ENCODE measurements at regions not wholly inside any gene's neighbourhood (a gene's known extent, or its start where the extent isn't known, plus 50 kb on each side); places are given as distances from the start of the nearest gene placed in this dataset.

GRCh38 chr4:136484996-136485395, 1047.3 kb downstream of the PCDH18 start:
- no peaks in the 10 kb centered on the region for H3K36me3 ChIP-seq (ENCODE audit: insufficient read depth, low read length)
- H3K79me2 ChIP-seq (ENCODE audit: low read length) = no peaks in the 10 kb centered on the region
- H3K9me2 ChIP-seq (replicated peaks; ENCODE audit: insufficient read depth, low read length) = no peaks in the 10 kb centered on the region
- no peak overlapping the region for H3K4me2 ChIP-seq (ENCODE audit: low read depth, low read length, poor library complexity, severe bottlenecking)
- no peak overlapping the region for H3K4me3 ChIP-seq (ENCODE audit: low read length)
- no peaks in the 10 kb centered on the region for H4K20me1 ChIP-seq (ENCODE audit: insufficient read depth, low read depth, low read length)
- no peaks in the 10 kb centered on the region for H3K4me1 ChIP-seq (ENCODE audit: low read length)
- H3K9ac ChIP-seq (ENCODE audit: low read length) = no peak overlapping the region
- H3K27me3 ChIP-seq (ENCODE audit: low read length) = no peaks in the 10 kb centered on the region
- no peak overlapping the region for H3K27ac ChIP-seq (ENCODE audit: low read length)
- H2AFZ ChIP-seq (ENCODE audit: low read length) = no peak overlapping the region
- H3K9me3 ChIP-seq (ENCODE audit: low read length) = peaks cover 14% of the 10 kb centered on the region; the same call in 1 of the 2 replicates
- DNase-seq = no peak

DNA sequence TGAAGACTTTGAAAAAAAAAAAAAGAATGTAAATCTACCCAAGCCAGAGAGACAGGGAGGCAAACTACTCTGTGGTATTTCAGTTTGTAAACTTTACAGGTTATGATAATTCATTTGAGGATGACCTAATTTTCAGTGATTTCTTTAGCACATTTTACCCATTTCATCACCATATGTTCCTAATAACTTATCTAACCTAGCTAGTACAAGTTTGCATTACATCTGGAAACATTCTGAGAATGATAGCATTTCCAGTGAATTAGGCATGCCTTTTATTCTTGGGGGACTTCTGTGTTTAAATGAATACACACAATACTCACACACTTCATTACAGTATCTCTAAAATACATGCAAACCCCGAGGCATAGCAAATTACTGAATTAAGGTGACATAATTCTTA, 1055.5 kb downstream of the PCDH18 start:
- DNase-seq = no peak
- Histone ChIP-seq H3K4me1 (ENCODE audit: low read length) (no peaks in the 10 kb centered on the region), H4K20me1 (ENCODE audit: insufficient read depth, low read depth, low read length) (no peaks in the 10 kb centered on the region), H3K27me3 (ENCODE audit: low read length) (no peaks in the 10 kb centered on the region), H3K4me2 (ENCODE audit: low read depth, low read length, poor library complexity, severe bottlenecking) (no peak overlapping the region), H3K9me3 (ENCODE audit: low read length) (peaks cover 13% of the 10 kb centered on the region; the same call in 1 of the 2 replicates), H3K9me2 (replicated peaks; ENCODE audit: insufficient read depth, low read length) (no peaks in the 10 kb centered on the region), H3K4me3 (ENCODE audit: low read length) (no peak overlapping the region), H3K36me3 (ENCODE audit: insufficient read depth, low read length) (no peaks in the 10 kb centered on the region), H2AFZ (ENCODE audit: low read length) (no peak overlapping the region), H3K27ac (ENCODE audit: low read length) (no peak overlapping the region), H3K79me2 (ENCODE audit: low read length) (no peaks in the 10 kb centered on the region), H3K9ac (ENCODE audit: low read length) (no peak overlapping the region)

DNA sequence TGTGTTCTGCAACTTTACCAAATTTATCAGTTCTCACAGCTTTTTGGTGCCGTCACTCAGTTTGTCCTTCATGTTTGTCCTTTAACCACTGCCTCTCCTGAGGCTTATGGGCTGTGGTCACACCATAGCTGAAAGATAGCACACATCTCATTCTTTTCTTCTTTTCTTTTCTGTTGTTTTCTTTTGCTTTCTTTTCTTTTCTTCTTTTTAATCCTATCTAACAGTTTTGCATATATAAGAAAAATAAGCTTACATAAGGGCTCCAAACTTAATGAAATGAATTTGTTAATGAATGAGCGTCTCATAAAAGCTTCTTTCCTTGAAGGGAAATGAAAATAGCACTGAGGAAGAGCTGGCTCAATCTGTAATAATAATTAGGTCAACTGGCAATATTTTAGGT, 1061.2 kb downstream of the PCDH18 start:
- H3K27ac ChIP-seq (ENCODE audit: low read length) = no peak overlapping the region
- H3K4me3 ChIP-seq (ENCODE audit: low read length) = no peak overlapping the region
- H3K4me1 ChIP-seq (ENCODE audit: low read length) = no peaks in the 10 kb centered on the region
- no peak overlapping the region for H3K9ac ChIP-seq (ENCODE audit: low read length)
- H3K79me2 ChIP-seq (ENCODE audit: low read length) = no peaks in the 10 kb centered on the region
- H2AFZ ChIP-seq (ENCODE audit: low read length) = no peak overlapping the region
- no peaks in the 10 kb centered on the region for H3K36me3 ChIP-seq (ENCODE audit: insufficient read depth, low read length)
- DNase-seq = no peak
- no peaks in the 10 kb centered on the region for H4K20me1 ChIP-seq (ENCODE audit: insufficient read depth, low read depth, low read length)
- H3K27me3 ChIP-seq (ENCODE audit: low read length) = no peaks in the 10 kb centered on the region
- H3K9me3 ChIP-seq (ENCODE audit: low read length) = peaks cover 18% of the 10 kb centered on the region; the same call in 1 of the 2 replicates
- no peaks in the 10 kb centered on the region for H3K9me2 ChIP-seq (replicated peaks; ENCODE audit: insufficient read depth, low read length)
- no peak overlapping the region for H3K4me2 ChIP-seq (ENCODE audit: low read depth, low read length, poor library complexity, severe bottlenecking)

GRCh38 chr4:136465691-136466090, 1066.6 kb downstream of the PCDH18 start:
- no peak overlapping the region for H3K4me3 ChIP-seq (ENCODE audit: low read length)
- no peak for DNase-seq
- no peaks in the 10 kb centered on the region for H3K79me2 ChIP-seq (ENCODE audit: low read length)
- no peak overlapping the region for H3K4me2 ChIP-seq (ENCODE audit: low read depth, low read length, poor library complexity, severe bottlenecking)
- no peak overlapping the region for H3K27ac ChIP-seq (ENCODE audit: low read length)
- no peaks in the 10 kb centered on the region for H3K4me1 ChIP-seq (ENCODE audit: low read length)
- H3K9ac ChIP-seq (ENCODE audit: low read length) = no peak overlapping the region
- no peaks in the 10 kb centered on the region for H3K36me3 ChIP-seq (ENCODE audit: insufficient read depth, low read length)
- H3K9me3 ChIP-seq (ENCODE audit: low read length) = peaks cover 10% of the 10 kb centered on the region; the same call in 1 of the 2 replicates
- H3K9me2 ChIP-seq (replicated peaks; ENCODE audit: insufficient read depth, low read length) = no peaks in the 10 kb centered on the region
- H2AFZ ChIP-seq (ENCODE audit: low read length) = no peak overlapping the region
- H4K20me1 ChIP-seq (ENCODE audit: insufficient read depth, low read depth, low read length) = no peaks in the 10 kb centered on the region
- H3K27me3 ChIP-seq (ENCODE audit: low read length) = no peaks in the 10 kb centered on the region

DNA sequence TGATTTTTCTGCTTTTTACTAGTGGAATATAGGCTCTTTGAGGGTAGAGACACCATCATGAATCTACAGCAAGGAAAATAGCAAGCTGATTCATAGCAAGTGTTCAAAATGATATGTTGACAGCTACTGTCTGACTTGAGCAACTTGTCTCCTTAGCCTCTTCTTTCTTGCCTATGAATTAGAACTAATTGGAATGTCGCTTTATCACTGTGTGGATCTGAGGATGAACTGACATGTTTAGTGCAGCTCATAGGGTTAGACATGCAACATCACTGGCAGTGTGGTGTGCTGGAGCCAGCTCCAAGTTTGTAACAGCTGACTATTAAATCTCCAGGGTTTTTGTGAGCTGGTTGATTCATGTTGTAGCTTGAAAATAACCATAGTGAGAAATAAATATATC, 1068.4 kb downstream of the PCDH18 start:
- no peaks in the 10 kb centered on the region for H3K36me3 ChIP-seq (ENCODE audit: insufficient read depth, low read length)
- peaks cover 6% of the 10 kb centered on the region; the same call in 1 of the 2 replicates for H3K9me3 ChIP-seq (ENCODE audit: low read length)
- H3K9me2 ChIP-seq (replicated peaks; ENCODE audit: insufficient read depth, low read length) = no peaks in the 10 kb centered on the region
- H3K4me2 ChIP-seq (ENCODE audit: low read depth, low read length, poor library complexity, severe bottlenecking) = no peak overlapping the region
- H3K9ac ChIP-seq (ENCODE audit: low read length) = no peak overlapping the region
- H2AFZ ChIP-seq (ENCODE audit: low read length) = no peak overlapping the region
- H3K79me2 ChIP-seq (ENCODE audit: low read length) = no peaks in the 10 kb centered on the region
- H3K4me1 ChIP-seq (ENCODE audit: low read length) = no peaks in the 10 kb centered on the region
- H4K20me1 ChIP-seq (ENCODE audit: insufficient read depth, low read depth, low read length) = no peaks in the 10 kb centered on the region
- DNase-seq = no peak
- no peaks in the 10 kb centered on the region for H3K27me3 ChIP-seq (ENCODE audit: low read length)
- H3K4me3 ChIP-seq (ENCODE audit: low read length) = no peak overlapping the region
- no peak overlapping the region for H3K27ac ChIP-seq (ENCODE audit: low read length)

- Histone ChIP-seq H3K27me3 (ENCODE audit: low read length) (no peaks in the 10 kb centered on the region), H3K4me1 (ENCODE audit: low read length) (no peaks in the 10 kb centered on the region), H3K27ac (ENCODE audit: low read length) (no peak overlapping the region), H3K4me3 (ENCODE audit: low read length) (no peak overlapping the region), H3K4me2 (ENCODE audit: low read depth, low read length, poor library complexity, severe bottlenecking) (no peak overlapping the region), H4K20me1 (ENCODE audit: insufficient read depth, low read depth, low read length) (no peaks in the 10 kb centered on the region), H3K9me2 (replicated peaks; ENCODE audit: insufficient read depth, low read length) (no peaks in the 10 kb centered on the region), H3K9ac (ENCODE audit: low read length) (no peak overlapping the region), H3K79me2 (ENCODE audit: low read length) (no peaks in the 10 kb centered on the region), H2AFZ (ENCODE audit: low read length) (no peak overlapping the region), H3K9me3 (ENCODE audit: low read length) (peaks cover 6% of the 10 kb centered on the region; the same call in 1 of the 2 replicates), H3K36me3 (ENCODE audit: insufficient read depth, low read length) (no peaks in the 10 kb centered on the region)
- no peak for DNase-seq
Measured at GRCh38 chr4:136461533-136461932, 1070.8 kb downstream of the PCDH18 start.

DNA sequence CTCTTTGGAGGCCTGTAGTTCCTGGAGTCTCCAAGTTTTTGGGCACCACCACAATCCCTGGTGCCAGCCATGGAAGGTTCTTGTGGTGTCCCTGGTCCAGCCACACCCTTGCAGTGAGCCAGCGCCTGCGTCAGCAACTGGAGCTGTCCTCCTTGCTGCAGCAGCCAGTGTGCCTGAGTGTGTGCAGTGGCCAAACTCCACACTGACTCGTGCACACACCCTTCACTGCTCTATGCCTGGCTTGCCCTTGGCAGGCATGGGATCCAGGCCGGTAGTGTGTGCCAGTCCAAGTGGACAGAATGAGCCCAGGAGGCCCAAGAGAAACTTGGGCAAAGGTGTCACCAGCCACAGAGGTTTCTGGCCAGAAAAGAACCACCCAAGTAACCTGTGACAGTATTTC, 1074.0 kb downstream of the PCDH18 start:
- no peaks in the 10 kb centered on the region for H3K27me3 ChIP-seq (ENCODE audit: low read length)
- H2AFZ ChIP-seq (ENCODE audit: low read length) = no peak overlapping the region
- no peaks in the 10 kb centered on the region for H3K36me3 ChIP-seq (ENCODE audit: insufficient read depth, low read length)
- H3K4me3 ChIP-seq (ENCODE audit: low read length) = no peak overlapping the region
- no peak overlapping the region for H3K27ac ChIP-seq (ENCODE audit: low read length)
- H3K9me2 ChIP-seq (replicated peaks; ENCODE audit: insufficient read depth, low read length) = no peaks in the 10 kb centered on the region
- 0 out of 2 replicates have a peak, but pooled peaks cover 3% of the 10 kb centered on the region for H3K9me3 ChIP-seq (ENCODE audit: low read length)
- H3K4me1 ChIP-seq (ENCODE audit: low read length) = no peaks in the 10 kb centered on the region
- no peaks in the 10 kb centered on the region for H4K20me1 ChIP-seq (ENCODE audit: insufficient read depth, low read depth, low read length)
- no peak overlapping the region for H3K4me2 ChIP-seq (ENCODE audit: low read depth, low read length, poor library complexity, severe bottlenecking)
- H3K9ac ChIP-seq (ENCODE audit: low read length) = no peak overlapping the region
- no peak for DNase-seq
- H3K79me2 ChIP-seq (ENCODE audit: low read length) = no peaks in the 10 kb centered on the region

- DNase-seq = no peak
- no peaks in the 10 kb centered on the region for H3K9me2 ChIP-seq (replicated peaks; ENCODE audit: insufficient read depth, low read length)
- no peaks in the 10 kb centered on the region for H3K27me3 ChIP-seq (ENCODE audit: low read length)
- H3K4me3 ChIP-seq (ENCODE audit: low read length) = no peak overlapping the region
- H3K27ac ChIP-seq (ENCODE audit: low read length) = no peak overlapping the region
- no peak overlapping the region for H3K4me2 ChIP-seq (ENCODE audit: low read depth, low read length, poor library complexity, severe bottlenecking)
- no peaks in the 10 kb centered on the region for H4K20me1 ChIP-seq (ENCODE audit: insufficient read depth, low read depth, low read length)
- no peaks in the 10 kb centered on the region for H3K4me1 ChIP-seq (ENCODE audit: low read length)
- no peak overlapping the region for H2AFZ ChIP-seq (ENCODE audit: low read length)
- peaks cover 3% of the 10 kb centered on the region for H3K9me3 ChIP-seq (ENCODE audit: low read length)
- no peaks in the 10 kb centered on the region for H3K36me3 ChIP-seq (ENCODE audit: insufficient read depth, low read length)
- no peak overlapping the region for H3K9ac ChIP-seq (ENCODE audit: low read length)
- H3K79me2 ChIP-seq (ENCODE audit: low read length) = no peaks in the 10 kb centered on the region
Measured at GRCh38 chr4:136457577-136457976, 1074.7 kb downstream of the PCDH18 start.

DNA sequence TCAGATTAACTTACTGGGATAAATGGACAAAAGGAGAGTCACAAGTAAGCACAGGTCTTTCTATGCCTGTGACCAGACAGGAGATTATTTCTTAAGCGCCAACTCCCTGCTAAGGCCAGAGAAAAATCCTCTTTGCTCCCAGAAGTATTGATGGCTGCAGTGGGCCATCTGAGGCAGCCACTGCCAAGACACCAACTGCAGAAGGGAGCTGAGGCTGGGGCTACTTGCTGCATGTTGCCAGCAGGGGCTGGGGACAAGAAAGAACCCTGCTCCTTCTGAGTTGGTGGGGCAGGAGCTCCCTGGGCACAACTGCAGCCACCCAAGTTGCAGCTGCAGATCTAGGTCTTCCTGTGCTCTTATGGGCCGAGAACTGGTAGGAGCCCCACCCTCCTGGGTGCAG, 1075.3 kb downstream of the PCDH18 start:
- H3K9me3 ChIP-seq (ENCODE audit: low read length) = peaks cover 6% of the 10 kb centered on the region
- no peaks in the 10 kb centered on the region for H3K36me3 ChIP-seq (ENCODE audit: insufficient read depth, low read length)
- H3K79me2 ChIP-seq (ENCODE audit: low read length) = no peaks in the 10 kb centered on the region
- H3K4me2 ChIP-seq (ENCODE audit: low read depth, low read length, poor library complexity, severe bottlenecking) = no peak overlapping the region
- H3K9ac ChIP-seq (ENCODE audit: low read length) = no peak overlapping the region
- H2AFZ ChIP-seq (ENCODE audit: low read length) = no peak overlapping the region
- no peak for DNase-seq
- H3K27ac ChIP-seq (ENCODE audit: low read length) = no peak overlapping the region
- H3K4me1 ChIP-seq (ENCODE audit: low read length) = no peaks in the 10 kb centered on the region
- H3K9me2 ChIP-seq (replicated peaks; ENCODE audit: insufficient read depth, low read length) = no peaks in the 10 kb centered on the region
- no peaks in the 10 kb centered on the region for H3K27me3 ChIP-seq (ENCODE audit: low read length)
- no peaks in the 10 kb centered on the region for H4K20me1 ChIP-seq (ENCODE audit: insufficient read depth, low read depth, low read length)
- H3K4me3 ChIP-seq (ENCODE audit: low read length) = no peak overlapping the region
